ENCODE measurements at regions not wholly inside any gene's neighbourhood (a gene's known extent, or its start where the extent isn't known, plus 50 kb on each side); places are given as distances from the start of the nearest gene placed in this dataset.

DNA sequence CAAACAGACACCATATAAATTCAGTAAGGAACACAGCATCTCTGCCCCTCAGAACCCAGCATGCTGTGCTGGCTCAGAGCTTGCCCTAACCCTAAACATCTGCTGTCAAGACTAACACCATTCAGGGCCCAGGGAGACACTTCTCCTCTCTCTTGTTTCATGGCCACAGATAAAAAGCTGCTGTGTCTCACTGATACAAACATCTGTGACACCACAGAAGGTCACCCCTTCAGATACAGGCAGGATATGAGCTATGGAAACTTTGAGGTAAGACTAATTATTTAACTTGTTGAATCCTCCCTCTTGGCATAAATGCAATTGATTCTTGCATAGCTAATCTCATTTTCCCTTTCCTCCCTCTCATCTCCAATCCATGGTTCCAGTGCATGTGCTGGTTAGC lies 61.6 kb upstream of the GPR12 start:
- no peak for DNase-seq

- no peak for DNase-seq
Measured at GRCh38 chr13:26821672-26822071, 61.1 kb upstream of the GPR12 start.

- no peak for DNase-seq
Measured at GRCh38 chr13:26820871-26821270, 60.3 kb upstream of the GPR12 start.

- no peak for DNase-seq
Measured at GRCh38 chr13:26819046-26819445, 58.5 kb upstream of the GPR12 start.

DNA sequence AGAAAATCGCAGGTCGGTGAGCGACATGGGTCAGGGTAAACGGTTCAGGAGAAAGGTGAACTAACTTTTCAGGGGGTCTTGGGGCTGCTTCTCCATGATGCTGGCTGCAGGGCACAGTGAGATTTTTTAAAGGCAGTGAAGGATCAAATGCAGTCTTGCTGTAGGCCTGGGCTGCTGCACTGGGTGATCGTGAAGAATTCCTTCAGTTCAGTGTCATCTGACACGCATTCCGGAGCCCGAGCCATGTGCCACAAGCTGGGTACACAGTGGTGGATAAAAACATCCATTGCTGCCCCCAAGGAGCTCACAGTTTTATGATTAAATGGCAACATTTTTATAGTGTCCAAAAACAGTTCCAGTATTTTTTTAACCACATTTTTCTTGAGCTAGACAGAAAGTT lies 56.3 kb upstream of the GPR12 start:
- DNase-seq, result no peak

DNA sequence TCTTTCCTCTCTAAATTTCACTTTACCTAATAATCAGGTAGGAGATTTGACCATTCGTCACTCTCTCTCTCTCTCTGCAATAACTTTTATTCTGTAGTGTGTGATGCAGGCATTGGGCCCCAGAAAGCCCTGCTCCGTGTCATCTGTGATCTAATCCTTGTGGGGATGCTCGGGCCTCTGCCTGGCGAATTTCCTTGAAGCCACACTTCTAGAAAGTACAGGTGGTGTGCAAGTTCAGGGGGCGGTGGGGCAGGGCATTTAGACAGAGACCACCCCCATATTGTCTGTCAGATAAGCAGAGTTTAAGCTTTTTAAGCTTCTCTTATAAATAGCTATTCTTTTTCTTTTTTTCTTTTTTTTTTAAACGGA lies 53.4 kb upstream of the GPR12 start:
- no peak for DNase-seq

- DNase-seq, result no peak
Measured at GRCh38 chr13:26813321-26813979, 52.9 kb upstream of the GPR12 start.

DNA sequence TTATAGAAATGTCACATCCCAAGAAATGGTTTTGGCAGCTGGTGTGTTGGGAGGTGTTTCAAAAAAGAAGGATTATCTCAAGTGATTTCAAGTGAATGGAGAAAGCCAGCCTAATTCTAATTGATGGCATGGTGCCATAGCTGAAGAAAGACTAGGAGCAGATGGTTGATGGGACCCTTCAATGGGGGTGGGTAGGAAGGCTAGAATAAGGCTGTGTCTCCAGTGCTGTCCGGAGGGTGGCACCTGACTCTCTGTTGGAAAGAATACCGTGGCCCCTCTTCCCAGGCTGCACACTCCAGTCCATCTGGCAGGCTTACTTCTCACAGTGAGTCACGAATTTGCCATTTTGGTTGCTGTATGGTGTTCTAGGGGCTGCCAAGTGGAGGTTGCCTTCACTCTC lies 51.0 kb upstream of the GPR12 start:
- DNase-seq, result no peak

All from stimulated activated CD4-positive, alpha-beta T cell treated with anti-CD3 and anti-CD28 coated beads, Interleukin-15, amount 100 ng/mL, for 24 hours (primary cell).